Rectal smooth muscle tissue (tissue), 1 donor: ENCODE measurements at regions not wholly inside any gene's neighbourhood (a gene's known extent, or its start where the extent isn't known, plus 50 kb on each side); places are given as distances from the start of the nearest gene placed in this dataset.
"Not testable (repeated sequence)": the region's sequence is repeated elsewhere in the genome, so short reads cannot be mapped to it uniquely, and the experiment has no call there.

Source experiments
- H3K27ac ChIP-seq: one replicate; pipeline ENCODE4 v1.7.0; 2013; ENCODE audit warnings: low read depth, low read length, inconsistent platforms
- H3K27me3 ChIP-seq: one replicate; pipeline ENCODE4 v1.7.0; 2013; ENCODE audit warnings: low read length; ENCODE audit not compliant: control insufficient read depth, insufficient read depth
- H3K36me3 ChIP-seq: one replicate; pipeline ENCODE4 v1.7.0; 2013; ENCODE audit warnings: low read length; ENCODE audit not compliant: control insufficient read depth, insufficient read depth
- H3K4me1 ChIP-seq: one replicate; pipeline ENCODE4 v1.7.0; 2013; ENCODE audit warnings: low read length; ENCODE audit not compliant: control insufficient read depth, insufficient read depth
- H3K4me3 ChIP-seq: one replicate; pipeline ENCODE4 v1.7.0; 2013; ENCODE audit warnings: low read length
- H3K9ac ChIP-seq: one replicate; pipeline ENCODE4 v1.7.0; 2013; ENCODE audit warnings: low read length

- H3K9ac ChIP-seq, result no peak overlapping the region
- H3K27ac ChIP-seq, result no peak overlapping the region
- no peaks in the 10 kb centered on the region for H3K4me1 ChIP-seq
- H3K36me3 ChIP-seq, result no peaks in the 10 kb centered on the region
- H3K4me3 ChIP-seq, result no peak overlapping the region
- H3K27me3 ChIP-seq, result no peaks in the 10 kb centered on the region
Observed at GRCh38 chr7:106755641-106756040, 94.7 kb upstream of the CCDC71L start.

- no peak overlapping the region for H3K9ac ChIP-seq
Observed at GRCh38 chr7:106756071-106756470, 95.1 kb upstream of the CCDC71L start.

GRCh38 chr7:106756884-106757283, 95.9 kb upstream of the CCDC71L start:
- H3K4me3 ChIP-seq, result no peak overlapping the region
- no peaks in the 10 kb centered on the region for H3K4me1 ChIP-seq
- no peaks in the 10 kb centered on the region for H3K36me3 ChIP-seq
- no peak overlapping the region for H3K9ac ChIP-seq
- no peaks in the 10 kb centered on the region for H3K27me3 ChIP-seq
- no peak overlapping the region for H3K27ac ChIP-seq

More at GRCh38 chr7:106756071-106756470, 95.1 kb upstream of the CCDC71L start:
- Histone ChIP-seq H3K4me1 (no peaks in the 10 kb centered on the region), H3K4me3 (no peak overlapping the region), H3K27ac (no peak overlapping the region), H3K36me3 (no peaks in the 10 kb centered on the region), H3K27me3 (no peaks in the 10 kb centered on the region)

GRCh38 chr7:106757846-106758245, 96.9 kb upstream of the CCDC71L start:
- Histone ChIP-seq H3K4me1 (no peaks in the 10 kb centered on the region), H3K36me3 (no peaks in the 10 kb centered on the region), H3K9ac (no peak overlapping the region), H3K27me3 (no peaks in the 10 kb centered on the region), H3K4me3 (no peak overlapping the region), H3K27ac (no peak overlapping the region)

- H3K27ac ChIP-seq, H3K4me3 ChIP-seq, H3K9ac ChIP-seq: not testable (repeated sequence)
Observed at GRCh38 chr7:106762845-106763244, 101.9 kb upstream of the CCDC71L start.

GRCh38 chr7:106763717-106764116, 101.4 kb upstream of the PIK3CG start:
- no peak overlapping the region for H3K4me3 ChIP-seq
- H3K27me3 ChIP-seq, result no peaks in the 10 kb centered on the region
- no peak overlapping the region for H3K27ac ChIP-seq
- no peaks in the 10 kb centered on the region for H3K36me3 ChIP-seq
- no peaks in the 10 kb centered on the region for H3K4me1 ChIP-seq
- no peak overlapping the region for H3K9ac ChIP-seq

More at GRCh38 chr7:106762845-106763244, 101.9 kb upstream of the CCDC71L start:
- not testable (repeated sequence) for H3K36me3 ChIP-seq, H3K27me3 ChIP-seq, H3K4me1 ChIP-seq

GRCh38 chr7:106765727-106766355, 99.2 kb upstream of the PIK3CG start:
- no peak overlapping the region for H3K27ac ChIP-seq
- H3K36me3 ChIP-seq, result no peaks in the 10 kb centered on the region

GRCh38 chr7:106766551-106766950, 98.5 kb upstream of the PIK3CG start:
- Histone ChIP-seq H3K9ac (no peak overlapping the region), H3K4me1 (no peaks in the 10 kb centered on the region), H3K4me3 (no peak overlapping the region), H3K27me3 (no peaks in the 10 kb centered on the region), H3K36me3 (no peaks in the 10 kb centered on the region), H3K27ac (no peak overlapping the region)

More at GRCh38 chr7:106765727-106766355, 99.2 kb upstream of the PIK3CG start:
- no peak overlapping the region for H3K4me3 ChIP-seq
- H3K4me1 ChIP-seq, result no peaks in the 10 kb centered on the region
- no peak overlapping the region for H3K9ac ChIP-seq
- H3K27me3 ChIP-seq, result no peaks in the 10 kb centered on the region

- no peaks in the 10 kb centered on the region for H3K27me3 ChIP-seq
- H3K36me3 ChIP-seq, result no peaks in the 10 kb centered on the region
- no peak overlapping the region for H3K9ac ChIP-seq
- H3K27ac ChIP-seq, result no peak overlapping the region
- no peaks in the 10 kb centered on the region for H3K4me1 ChIP-seq
- H3K4me3 ChIP-seq, result no peak overlapping the region
Observed at GRCh38 chr7:106767078-106767477, 98.0 kb upstream of the PIK3CG start.

- Histone ChIP-seq H3K27ac (no peak overlapping the region), H3K4me1 (no peaks in the 10 kb centered on the region), H3K9ac (no peak overlapping the region), H3K27me3 (no peaks in the 10 kb centered on the region), H3K36me3 (no peaks in the 10 kb centered on the region), H3K4me3 (no peak overlapping the region)
Observed at GRCh38 chr7:106767498-106768323, 97.4 kb upstream of the PIK3CG start.

- Histone ChIP-seq H3K9ac (no peak overlapping the region), H3K4me1 (no peaks in the 10 kb centered on the region), H3K36me3 (no peaks in the 10 kb centered on the region), H3K4me3 (no peak overlapping the region), H3K27ac (no peak overlapping the region), H3K27me3 (no peaks in the 10 kb centered on the region)
Observed at GRCh38 chr7:106768324-106768751, 96.7 kb upstream of the PIK3CG start.

GRCh38 chr7:106770191-106770590, 94.9 kb upstream of the PIK3CG start:
- Histone ChIP-seq H3K27me3 (no peaks in the 10 kb centered on the region), H3K36me3 (no peaks in the 10 kb centered on the region), H3K27ac (no peak overlapping the region), H3K4me3 (no peak overlapping the region), H3K9ac (no peak overlapping the region), H3K4me1 (no peaks in the 10 kb centered on the region)
